NCI-H526 (cell line): ENCODE measurements at regions not wholly inside any gene's neighbourhood (a gene's known extent, or its start where the extent isn't known, plus 50 kb on each side); places are given as distances from the start of the nearest gene placed in this dataset.

Source experiments
- DNase-seq, 2 experiments: peaks; one replicate each; lab custom pipeline; 2025; lab: John Stamatoyannopoulos, UW

DNA sequence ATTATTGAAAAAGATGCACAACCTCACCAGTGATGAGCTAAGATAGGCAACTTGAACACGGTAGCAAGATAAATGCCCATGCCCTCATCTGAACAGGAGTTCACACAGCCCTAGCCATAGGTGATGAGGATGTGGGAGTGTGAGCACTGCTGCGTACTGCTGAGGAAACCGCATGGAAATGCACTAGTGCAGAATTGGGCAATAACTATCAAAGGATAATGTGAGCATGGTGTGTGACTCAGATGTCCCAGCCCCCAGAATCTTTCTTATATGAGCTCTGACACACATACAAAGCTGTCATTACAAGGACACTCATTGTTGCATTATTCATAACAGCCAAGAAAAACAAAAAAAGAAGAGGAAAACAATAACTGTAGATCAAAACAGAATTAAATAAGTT, 521.2 kb downstream of the IRX1 start:
- no peak for DNase-seq

DNA sequence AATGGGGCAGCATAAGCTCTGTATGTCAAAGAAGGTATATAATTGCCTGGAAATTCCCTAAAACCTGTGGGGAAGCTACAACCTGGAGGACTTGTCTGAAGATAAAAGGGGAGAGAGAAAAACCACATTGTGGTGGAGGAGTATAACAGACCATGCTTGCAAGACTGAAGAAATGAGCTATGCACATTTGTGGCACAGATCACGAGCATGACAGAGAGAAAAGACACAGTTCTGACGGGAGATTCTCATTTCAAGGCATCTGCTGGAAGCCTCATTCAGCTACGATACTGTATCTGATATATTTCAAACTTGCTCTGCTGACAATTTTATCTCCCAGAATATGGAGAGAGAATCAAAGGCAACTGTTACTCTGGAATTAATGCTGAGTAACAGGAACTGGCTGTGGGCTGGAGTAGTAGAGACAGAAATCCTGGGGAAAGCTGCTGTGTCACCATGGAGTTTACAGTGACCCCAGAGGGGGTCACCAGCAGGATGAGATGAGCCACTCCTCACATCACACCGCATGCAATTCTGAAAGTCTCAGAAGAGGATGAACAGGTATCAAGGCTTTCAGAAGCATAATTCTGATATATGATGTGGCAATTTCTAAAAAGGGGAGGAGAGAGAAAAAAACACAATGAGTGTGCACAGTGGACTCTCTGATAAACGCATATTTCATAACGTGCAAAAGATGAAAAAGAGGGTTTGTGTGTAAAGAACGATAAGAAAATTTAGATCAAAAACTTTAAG, 528.8 kb downstream of the IRX1 start:
- no peak for DNase-seq

GRCh38 chr5:4128994-4129393, 533.4 kb downstream of the IRX1 start:
- no peak for DNase-seq

- no peak for DNase-seq
These were observed 533.9 kb downstream of the IRX1 start for GRCh38 chr5:4129523-4129922.

GRCh38 chr5:4130819-4131218, 535.2 kb downstream of the IRX1 start:
- DNase-seq = no peak

DNA sequence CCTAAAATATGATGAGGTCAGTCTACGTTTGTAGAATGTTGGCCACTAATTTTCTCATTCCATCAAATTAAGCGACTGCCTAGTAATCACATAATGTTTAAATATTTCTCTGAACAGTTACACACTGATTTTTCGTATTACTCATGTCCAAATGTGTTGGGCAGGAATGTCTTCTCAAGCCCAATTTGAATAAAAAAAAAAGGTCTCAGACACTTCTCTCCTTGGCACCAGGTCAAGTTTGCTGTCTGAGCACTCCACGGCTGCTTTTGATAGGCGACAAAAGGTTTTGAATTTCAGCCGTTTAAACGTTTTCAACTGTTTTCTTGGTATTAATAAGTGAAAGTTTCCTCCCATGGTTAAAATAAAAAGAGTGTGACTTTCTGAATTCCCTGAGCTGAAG, 542.1 kb downstream of the IRX1 start:
- no peak for DNase-seq

DNA sequence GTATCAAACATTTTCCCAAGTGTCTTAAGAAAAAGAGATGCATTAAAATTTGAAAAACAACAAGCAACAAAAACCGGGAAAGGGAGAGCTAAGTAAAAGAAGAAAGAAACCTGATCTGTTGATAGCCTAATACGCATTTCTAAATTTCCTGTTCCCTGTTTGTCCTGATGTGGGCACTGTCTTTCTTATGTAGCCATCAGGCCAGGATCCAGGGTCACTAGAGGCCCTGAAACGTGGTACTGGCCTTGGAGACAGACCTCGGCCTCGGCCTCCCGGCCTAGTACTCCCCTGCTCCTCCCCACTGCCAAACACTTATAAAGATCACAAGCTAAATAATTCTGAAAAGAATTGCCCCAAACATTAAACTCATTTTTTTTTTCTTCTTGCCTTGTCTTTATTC, 547.2 kb downstream of the IRX1 start:
- peak in 1 of 2 experiments; percentile 28 for DNase-seq

- no peak for DNase-seq
These were observed 548.9 kb downstream of the IRX1 start for GRCh38 chr5:4144411-4145007.

DNA sequence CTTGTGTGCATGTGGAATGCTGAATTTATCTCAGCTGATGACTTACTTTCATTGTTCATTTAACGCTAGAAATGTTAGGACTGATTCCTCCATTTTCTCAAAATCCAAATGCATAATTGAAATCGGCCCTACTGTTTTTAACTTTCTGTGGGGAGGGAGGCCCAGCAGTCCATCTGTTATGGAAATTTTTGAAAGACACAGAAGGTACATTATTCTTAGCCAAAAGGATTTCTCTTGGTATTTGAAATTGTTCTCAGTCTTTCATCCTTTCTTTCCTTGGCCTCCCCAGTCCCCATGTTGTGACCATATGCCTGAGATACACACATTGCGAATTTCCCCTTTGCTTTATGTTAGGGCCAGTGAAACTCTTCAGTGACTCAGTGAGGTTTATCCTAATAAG, 549.9 kb downstream of the IRX1 start:
- no peak for DNase-seq

- DNase-seq = no peak
These were observed 552.4 kb downstream of the IRX1 start for GRCh38 chr5:4148009-4148408.

DNA sequence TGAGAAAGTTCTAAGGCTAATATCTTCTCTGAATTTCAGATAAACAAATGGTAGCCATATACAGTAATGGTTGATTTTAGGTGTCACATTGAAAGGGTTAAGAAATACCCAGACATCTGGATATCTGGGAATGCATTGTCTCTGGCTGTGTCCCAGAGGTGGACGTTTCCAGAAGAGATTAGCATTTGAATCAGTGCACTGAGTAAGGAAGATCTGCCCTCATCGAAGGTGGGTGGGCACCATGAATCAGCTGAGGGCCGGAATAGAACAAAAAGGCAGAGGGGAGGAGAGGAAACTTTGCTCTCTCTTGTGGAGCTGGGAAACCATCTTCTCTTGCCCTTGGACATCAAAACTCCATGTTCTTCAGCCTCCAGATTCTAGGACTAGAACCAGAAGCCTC, 554.4 kb downstream of the IRX1 start:
- DNase-seq = no peak

DNA sequence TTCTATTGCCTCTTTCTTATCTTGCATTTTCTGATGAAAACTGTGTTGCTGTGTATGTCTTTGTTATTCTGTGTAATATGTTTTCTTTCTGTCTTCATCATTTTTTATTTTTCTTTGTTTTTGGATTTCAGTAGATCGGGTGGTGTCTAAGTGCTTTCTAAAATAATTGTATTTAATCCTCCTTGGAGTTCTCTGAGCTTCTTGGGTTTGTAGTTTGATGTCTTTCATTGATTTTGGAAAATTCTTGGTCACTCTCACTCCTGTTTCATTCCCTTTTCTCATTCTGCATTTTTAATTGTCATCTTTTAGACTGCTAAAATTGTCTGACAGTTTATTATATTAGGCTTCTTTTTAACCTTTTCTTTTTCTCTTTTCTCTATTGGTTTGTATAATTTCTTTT, 560.5 kb downstream of the IRX1 start:
- DNase-seq = no peak

GRCh38 chr5:4156889-4157288, 561.3 kb downstream of the IRX1 start:
- no peak for DNase-seq

- DNase-seq = no peak
These were observed 563.3 kb downstream of the IRX1 start for GRCh38 chr5:4158750-4159447.

GRCh38 chr5:4159681-4160080, 564.0 kb downstream of the IRX1 start:
- DNase-seq = no peak

DNA sequence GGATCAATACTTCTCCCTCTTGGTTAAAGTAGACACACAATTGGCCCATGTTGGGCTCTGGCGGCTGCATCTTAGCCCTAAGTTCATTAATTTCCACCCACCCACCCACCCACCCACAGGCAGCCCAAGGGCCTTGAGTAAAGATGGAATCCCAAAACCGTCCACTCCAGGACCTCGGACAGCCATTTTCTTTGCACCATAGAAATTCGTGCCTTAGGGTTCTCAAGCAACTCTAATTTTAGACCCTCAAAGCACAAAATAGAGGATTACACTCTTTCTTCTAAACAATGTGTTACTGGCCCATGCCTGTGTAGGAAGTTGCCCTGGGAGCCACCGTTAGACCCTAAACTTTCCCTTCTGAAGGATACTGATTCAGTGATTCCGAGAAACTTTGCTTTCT, 568.5 kb downstream of the IRX1 start:
- DNase-seq = no peak

DNA sequence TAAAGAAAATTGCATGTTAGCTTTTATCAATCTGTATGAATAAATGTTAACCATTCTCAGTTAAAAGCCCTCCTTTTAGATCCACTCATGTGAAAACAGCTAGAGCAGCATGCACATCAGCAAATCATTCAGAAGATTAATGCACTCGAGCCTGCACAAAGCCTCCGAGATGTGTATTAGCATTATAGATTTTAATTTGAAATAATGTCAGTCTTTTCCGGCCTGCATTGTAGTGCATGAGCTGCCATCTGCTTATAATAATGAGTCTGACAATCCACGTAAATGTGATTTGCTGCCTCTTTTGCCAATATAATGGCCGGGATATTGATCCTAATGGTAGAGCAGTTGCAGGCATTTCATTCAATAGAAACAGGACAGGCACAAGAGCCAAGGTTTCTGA, 585.1 kb downstream of the IRX1 start:
- DNase-seq = no peak

DNA sequence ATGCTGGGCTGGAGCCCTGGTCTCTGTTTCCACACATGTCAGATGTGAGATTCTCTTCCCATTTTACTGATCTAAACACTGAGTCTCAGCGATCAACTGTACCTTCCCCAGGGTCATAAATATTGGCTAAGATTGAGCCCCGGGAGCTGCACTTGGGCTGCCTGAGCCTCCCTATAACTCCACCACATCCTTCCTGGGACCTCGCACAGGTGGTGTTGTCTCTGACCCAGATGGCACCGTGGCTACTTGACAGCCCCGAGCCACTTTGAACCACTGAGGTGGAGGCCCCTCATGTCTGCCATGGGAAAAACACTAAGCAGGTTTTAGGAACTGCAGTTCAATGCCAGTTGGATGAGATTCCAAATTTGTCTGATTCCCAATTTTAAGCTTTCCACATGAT, 586.5 kb downstream of the IRX1 start:
- no peak for DNase-seq

GRCh38 chr5:4185127-4185526, 589.5 kb downstream of the IRX1 start:
- DNase-seq = no peak

DNA sequence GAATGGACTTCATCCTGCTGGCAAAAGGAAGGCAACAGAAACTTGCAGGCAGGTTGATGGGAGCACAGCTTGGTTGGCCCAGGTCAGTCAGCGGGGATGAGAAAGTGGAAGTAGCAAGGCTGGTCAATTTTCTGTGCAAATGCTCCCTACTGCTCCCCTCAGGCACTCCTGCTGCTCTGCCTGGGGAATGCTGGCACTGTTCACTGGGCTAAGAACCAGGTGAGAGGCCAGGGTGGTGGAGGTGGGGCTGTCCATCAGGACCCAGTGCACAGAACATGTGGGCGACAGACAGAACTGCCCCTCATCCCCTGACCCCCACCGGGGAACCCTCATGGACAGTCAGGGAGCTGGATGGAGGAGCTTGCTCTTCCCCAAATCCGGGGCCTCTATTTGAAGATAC, 593.1 kb downstream of the IRX1 start:
- no peak for DNase-seq

DNA sequence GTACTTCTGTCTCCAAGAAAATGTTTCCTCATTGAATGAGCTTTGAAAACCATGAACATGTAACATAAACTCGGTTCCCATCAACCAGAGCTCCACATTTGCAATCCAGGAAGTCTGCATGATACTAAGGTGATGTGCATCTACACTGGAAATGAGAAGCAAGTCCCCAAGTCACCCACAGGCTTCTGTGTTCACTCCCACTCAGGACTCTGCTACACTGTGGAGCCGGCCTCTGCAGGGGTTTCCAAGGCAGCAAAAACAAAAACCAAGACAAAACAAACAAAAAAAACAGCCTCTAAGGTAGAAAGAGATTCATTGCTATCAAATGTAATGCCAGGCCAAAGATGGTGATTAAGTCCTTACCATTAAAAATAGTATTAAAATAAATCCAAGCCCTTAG, 593.7 kb downstream of the IRX1 start:
- DNase-seq = no peak

GRCh38 chr5:4191041-4191440, 595.4 kb downstream of the IRX1 start:
- DNase-seq = peak in 1 of 2 experiments; percentile 17

DNA sequence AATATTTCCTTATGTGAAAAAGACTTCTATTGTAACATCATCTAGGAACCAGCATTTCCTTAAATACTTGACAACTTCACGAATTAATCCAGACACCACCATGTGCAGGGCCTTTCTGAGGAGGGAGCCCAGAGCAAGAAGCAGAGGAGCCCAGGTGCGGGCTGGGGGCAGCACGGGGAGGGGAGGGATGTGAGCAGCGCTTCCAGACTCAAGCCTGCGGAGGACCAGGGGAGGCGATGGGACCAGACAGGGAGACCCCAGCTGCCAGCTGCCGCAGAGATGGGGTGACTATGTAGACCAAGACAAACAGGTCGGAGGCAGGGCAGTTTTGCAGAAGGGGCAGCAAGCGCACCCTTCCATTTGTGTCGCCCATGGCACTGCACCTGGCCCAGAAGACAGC, 596.1 kb downstream of the IRX1 start:
- DNase-seq = no peak
